MM.1S (cell line): ENCODE measurements at regions not wholly inside any gene's neighbourhood (a gene's known extent, or its start where the extent isn't known, plus 50 kb on each side); places are given as distances from the start of the nearest gene placed in this dataset.
"Not testable (repeated sequence)": the region's sequence is repeated elsewhere in the genome, so short reads cannot be mapped to it uniquely, and the experiment has no call there.

Experiments used
- DNase-seq: peaks from one replicate; pipeline ENCODE4 v3.0.0-alpha.2; 2015
- H2AFZ ChIP-seq: fragments of 300-600 bp; sonication (generic); 2 replicates; pipeline ENCODE4 v1.6.0; 2016; ENCODE audit warnings: antibody characterized with exemption, low read length
- H3F3A ChIP-seq: fragments of 300-600 bp; sonication (generic); 2 replicates; pipeline ENCODE4 v1.6.1; 2016; ENCODE audit warnings: mild to moderate bottlenecking, antibody characterized with exemption, low read length, moderate library complexity, mixed read lengths; ENCODE audit not compliant: insufficient read depth
- H3K27ac ChIP-seq: fragments of 300-600 bp; sonication (generic); 2 replicates; pipeline ENCODE4 v1.5.1; 2016; ENCODE audit warnings: mild to moderate bottlenecking, low read length
- H3K27me3 ChIP-seq: fragments of 300-600 bp; sonication (generic); replicated peaks from 2 replicates; pipeline ENCODE4 v1.6.0; 2016; ENCODE audit warnings: low read length; ENCODE audit not compliant: insufficient read depth
- H3K36me3 ChIP-seq: fragments of 300-600 bp; sonication (generic); replicated peaks from 2 replicates; pipeline ENCODE4 v1.6.1; 2016; ENCODE audit warnings: mild to moderate bottlenecking, low read length, mixed read lengths; ENCODE audit not compliant: insufficient read depth
- H3K4me1 ChIP-seq: fragments of 300-600 bp; sonication (generic); 2 replicates; pipeline ENCODE4 v1.6.1; 2016; ENCODE audit warnings: low read length, mixed read lengths
- H3K4me2 ChIP-seq: fragments of 300-600 bp; sonication (generic); 2 replicates; pipeline ENCODE4 v1.6.0; 2016; ENCODE audit warnings: low read depth, low read length
- H3K4me3 ChIP-seq: fragments of 300-600 bp; sonication (generic); 2 replicates; pipeline ENCODE4 v1.5.1; 2016; ENCODE audit warnings: low read length, mixed read lengths
- H3K79me2 ChIP-seq: fragments of 300-600 bp; sonication (generic); 2 replicates; pipeline ENCODE4 v1.6.1; 2016; ENCODE audit warnings: mixed run types, low read length, mixed read lengths
- H3K9ac ChIP-seq: fragments of 300-600 bp; sonication (generic); 2 replicates; pipeline ENCODE4 v1.6.1; 2016; ENCODE audit warnings: low read length, mixed read lengths
- H3K9me2 ChIP-seq: fragments of 300-600 bp; sonication (generic); replicated peaks from 2 replicates; pipeline ENCODE4 v1.6.1; 2016; ENCODE audit warnings: mild to moderate bottlenecking, low read length, mixed read lengths; ENCODE audit not compliant: insufficient read depth
- H3K9me3 ChIP-seq: fragments of 300-600 bp; sonication (generic); replicated peaks from 2 replicates; pipeline ENCODE4 v1.6.1; 2016; ENCODE audit warnings: mild to moderate bottlenecking, low read length, mixed read lengths; ENCODE audit not compliant: insufficient read depth
- H4K20me1 ChIP-seq: fragments of 300-600 bp; sonication (generic); 2 replicates; pipeline ENCODE4 v1.6.1; 2016; ENCODE audit warnings: mild to moderate bottlenecking, low read length, moderate library complexity, mixed read lengths; ENCODE audit not compliant: insufficient read depth
- CTCF ChIP-seq: fragments of 300-600 bp; sonication (generic); IDR thresholded peaks from 2 replicates; pipeline ENCODE4 v1.5.1; 2016; ENCODE audit warnings: antibody characterized with exemption, low read length, mixed read lengths
- EZH2 ChIP-seq: fragments of 300-600 bp; sonication (generic); optimal IDR thresholded peaks from 2 replicates; pipeline ENCODE3; 2017; ENCODE audit warnings: low read depth, mild to moderate bottlenecking, antibody characterized with exemption, low read length, mixed read lengths
- EZH2phosphoT487 ChIP-seq: fragments of 300-600 bp; sonication (generic); IDR thresholded peaks from 2 replicates; pipeline ENCODE4 v1.6.1; 2018; ENCODE audit warnings: antibody characterized with exemption, low read length

GRCh38 chr2:185284696-185285095 lies 453.9 kb upstream of the FSIP2 start:
- no peaks in the 10 kb centered on the region for H3K36me3 ChIP-seq
- no peaks in the 10 kb centered on the region for H3K9me2 ChIP-seq
- H3K4me2 ChIP-seq = no peak overlapping the region
- H3K4me3 ChIP-seq = no peak overlapping the region
- DNase-seq = no peak
- H3K27me3 ChIP-seq = no peaks in the 10 kb centered on the region
- no peaks in the 10 kb centered on the region for H3K4me1 ChIP-seq
- TF ChIP-seq EZH2phosphoT487 (no peak), CTCF (no peak), EZH2 (no peak)
- no peaks in the 10 kb centered on the region for H4K20me1 ChIP-seq
- no peak overlapping the region for H3K27ac ChIP-seq
- no peaks in the 10 kb centered on the region for H3F3A ChIP-seq
- no peaks in the 10 kb centered on the region for H3K79me2 ChIP-seq
- no peaks in the 10 kb centered on the region for H3K9me3 ChIP-seq
- H2AFZ ChIP-seq = no peak overlapping the region
- no peak overlapping the region for H3K9ac ChIP-seq

GRCh38 chr2:185290012-185290411 lies 448.6 kb upstream of the FSIP2 start:
- H4K20me1 ChIP-seq, H3K4me1 ChIP-seq, H3K27me3 ChIP-seq, H3K9ac ChIP-seq, H3K9me2 ChIP-seq, H3K36me3 ChIP-seq, H3K79me2 ChIP-seq, H3K4me3 ChIP-seq, H3K4me2 ChIP-seq, H3K9me3 ChIP-seq, H3F3A ChIP-seq, H3K27ac ChIP-seq, H2AFZ ChIP-seq, DNase-seq: not testable (repeated sequence)

- Histone ChIP-seq H3K9me3 (no peaks in the 10 kb centered on the region), H3K4me3 (no peak overlapping the region), H3K9me2 (no peaks in the 10 kb centered on the region), H3K4me2 (no peak overlapping the region), H3K9ac (no peak overlapping the region), H3F3A (no peaks in the 10 kb centered on the region), H3K36me3 (no peaks in the 10 kb centered on the region), H3K27me3 (no peaks in the 10 kb centered on the region), H3K27ac (no peak overlapping the region), H2AFZ (no peak overlapping the region), H3K4me1 (no peaks in the 10 kb centered on the region), H4K20me1 (no peaks in the 10 kb centered on the region), H3K79me2 (no peaks in the 10 kb centered on the region)
- DNase-seq = peak; percentile 50
- peak; percentile 66 for TF ChIP-seq CTCF
- no peak for TF ChIP-seq EZH2phosphoT487
Observed at GRCh38 chr2:185291035-185291647, 447.5 kb upstream of the FSIP2 start.

- no peaks in the 10 kb centered on the region for H3K9me2 ChIP-seq
- no peak overlapping the region for H3K9ac ChIP-seq
- no peak overlapping the region for H3K27ac ChIP-seq
- no peaks in the 10 kb centered on the region for H4K20me1 ChIP-seq
- H3K9me3 ChIP-seq = no peaks in the 10 kb centered on the region
- no peaks in the 10 kb centered on the region for H3K79me2 ChIP-seq
- TF ChIP-seq CTCF (no peak), EZH2 (no peak), EZH2phosphoT487 (no peak)
- H3K4me3 ChIP-seq = no peak overlapping the region
- no peak overlapping the region for H2AFZ ChIP-seq
- H3K4me1 ChIP-seq = no peaks in the 10 kb centered on the region
- H3F3A ChIP-seq = no peaks in the 10 kb centered on the region
- no peak for DNase-seq
- H3K36me3 ChIP-seq = no peaks in the 10 kb centered on the region
- no peak overlapping the region for H3K4me2 ChIP-seq
- no peaks in the 10 kb centered on the region for H3K27me3 ChIP-seq
Observed at GRCh38 chr2:185299867-185300266, 438.7 kb upstream of the FSIP2 start.
